Vagina (tissue), 2 donors: ENCODE measurements at regions not wholly inside any gene's neighbourhood (a gene's known extent, or its start where the extent isn't known, plus 50 kb on each side); places are given as distances from the start of the nearest gene placed in this dataset.

Experiments used
- CTCF ChIP-seq, 3 experiments: fragments of 450-650 bp in 2 of 3; fragments of 200-600 bp in 1 of 3; sonication (generic) in 1 of 3; IDR thresholded peaks; one replicate each; pipeline ENCODE4 v1.5.1; 2017 to 2019; ENCODE audit warnings: antibody characterized with exemption in 3 of 3, mild to moderate bottlenecking in 2 of 3, moderate library complexity in 2 of 3
- POLR2A ChIP-seq, 2 donors: fragments of 450-650 bp; IDR thresholded peaks; one replicate each; pipeline ENCODE4 v1.6.1; 2017; ENCODE audit warnings: antibody characterized with exemption in 2 of 2, mild to moderate bottlenecking in 2 of 2, moderate library complexity in 2 of 2
- POLR2AphosphoS5 ChIP-seq, 2 donors: sonication (generic); formaldehyde crosslinking; IDR thresholded peaks; one replicate each; pipeline ENCODE4 v1.9.0; 2017; ENCODE audit warnings: antibody characterized with exemption in 2 of 2, mild to moderate bottlenecking in 2 of 2, low read depth in 1 of 2; ENCODE audit not compliant: insufficient read depth in 1 of 2

- no peak for TF ChIP-seq CTCF (IDR thresholded peaks at IDR 0.05)
- no peak for TF ChIP-seq POLR2AphosphoS5 (IDR thresholded peaks at IDR 0.05; ENCODE audit: insufficient read depth in 1 of 2, low read depth in 1 of 2)
- TF ChIP-seq POLR2A (IDR thresholded peaks at IDR 0.05): no peak
These were observed 323.9 kb upstream of the CXXC4 start for GRCh38 chr4:104818579-104818978.
